ENCODE measurements at regions not wholly inside any gene's neighbourhood (a gene's known extent, or its start where the extent isn't known, plus 50 kb on each side); places are given as distances from the start of the nearest gene placed in this dataset.

- H3K9me3 ChIP-seq (ENCODE audit: control insufficient read depth in 4 of 4, insufficient read depth in 3 of 4, low read length in 3 of 4) = peaks cover 0 to 2% (median 0%) of the 10 kb centered on the region in 4 donors
- no peak overlapping the region for H3K9ac ChIP-seq (ENCODE audit: insufficient read depth in 1 of 2, low read length in 2 of 2)
- ATAC-seq (ENCODE audit: insufficient read depth, low FRiP score) (no peak), DNase-seq (no peak)
- H3K4me3 ChIP-seq = no peak overlapping the region
- H3K36me3 ChIP-seq (ENCODE audit: control insufficient read depth in 4 of 4, insufficient read depth in 4 of 4, low read length in 4 of 4) = no peaks in the 10 kb centered on the region
- H3K27me3 ChIP-seq (ENCODE audit: control insufficient read depth in 3 of 3, insufficient read depth in 3 of 3, low read length in 2 of 3) = no peaks in the 10 kb centered on the region
- H3K4me1 ChIP-seq (ENCODE audit: control insufficient read depth in 5 of 5, insufficient read depth in 5 of 5, low read length in 5 of 5) = no peaks in the 10 kb centered on the region
- no peak overlapping the region for H3K27ac ChIP-seq (ENCODE audit: low read depth in 1 of 2, low read length in 1 of 2)
- WGBS, 2 donors = 85 to 88% methylated on average over 2 of the region's 2 CpGs
- TF ChIP-seq CTCF (IDR thresholded peaks at IDR 0.05; ENCODE audit: control extremely low read depth, extremely low read depth) = no peak
Observed at GRCh38 chr9:119436261-119436660, 67.0 kb upstream of the BRINP1 start.

- Histone ChIP-seq H3K9me3 (ENCODE audit: control insufficient read depth in 4 of 4, insufficient read depth in 3 of 4, low read length in 3 of 4) (no peaks in the 10 kb centered on the region), H3K27ac (ENCODE audit: low read depth in 1 of 2, low read length in 1 of 2) (no peak overlapping the region), H3K9ac (ENCODE audit: insufficient read depth in 1 of 2, low read length in 2 of 2) (no peak overlapping the region), H3K27me3 (ENCODE audit: control insufficient read depth in 3 of 3, insufficient read depth in 3 of 3, low read length in 2 of 3) (no peaks in the 10 kb centered on the region), H3K36me3 (ENCODE audit: control insufficient read depth in 4 of 4, insufficient read depth in 4 of 4, low read length in 4 of 4) (no peaks in the 10 kb centered on the region), H3K4me1 (ENCODE audit: control insufficient read depth in 5 of 5, insufficient read depth in 5 of 5, low read length in 5 of 5) (no peaks in the 10 kb centered on the region), H3K4me3 (no peak overlapping the region)
- no peak for TF ChIP-seq CTCF (IDR thresholded peaks at IDR 0.05; ENCODE audit: control extremely low read depth, extremely low read depth)
- 65 to 78% methylated on average over 1 of the region's 1 CpG for WGBS, 2 donors
- DNase-seq (peak in 1 of 3 donors; percentile 0), ATAC-seq (ENCODE audit: insufficient read depth, low FRiP score) (no peak)
Observed at GRCh38 chr9:119435076-119435475, 65.8 kb upstream of the BRINP1 start.

- no peaks in the 10 kb centered on the region for H3K27me3 ChIP-seq (ENCODE audit: control insufficient read depth in 3 of 3, insufficient read depth in 3 of 3, low read length in 2 of 3)
- DNase-seq (no peak), ATAC-seq (ENCODE audit: insufficient read depth, low FRiP score) (no peak)
- H3K27ac ChIP-seq (ENCODE audit: low read depth in 1 of 2, low read length in 1 of 2) = no peak overlapping the region
- H3K9me3 ChIP-seq (ENCODE audit: control insufficient read depth in 4 of 4, insufficient read depth in 3 of 4, low read length in 3 of 4) = no peaks in the 10 kb centered on the region
- no peaks in the 10 kb centered on the region for H3K36me3 ChIP-seq (ENCODE audit: control insufficient read depth in 4 of 4, insufficient read depth in 4 of 4, low read length in 4 of 4)
- TF ChIP-seq CTCF (IDR thresholded peaks at IDR 0.05; ENCODE audit: control extremely low read depth, extremely low read depth) = no peak
- H3K4me1 ChIP-seq (ENCODE audit: control insufficient read depth in 5 of 5, insufficient read depth in 5 of 5, low read length in 5 of 5) = no peaks in the 10 kb centered on the region
- H3K9ac ChIP-seq (ENCODE audit: insufficient read depth in 1 of 2, low read length in 2 of 2) = no peak overlapping the region
- 71% methylated on average over 2 of the region's 2 CpGs for WGBS, 2 donors
- no peak overlapping the region for H3K4me3 ChIP-seq
Observed at GRCh38 chr9:119432428-119432827, 63.2 kb upstream of the BRINP1 start.

GRCh38 chr9:119429302-119429701 lies 60.1 kb upstream of the BRINP1 start:
- no peak overlapping the region for H3K9ac ChIP-seq (ENCODE audit: insufficient read depth in 1 of 2, low read length in 2 of 2)
- ATAC-seq (ENCODE audit: insufficient read depth, low FRiP score) (no peak), DNase-seq (no peak)
- H3K36me3 ChIP-seq (ENCODE audit: control insufficient read depth in 4 of 4, insufficient read depth in 4 of 4, low read length in 4 of 4) = no peaks in the 10 kb centered on the region
- no peak for TF ChIP-seq CTCF (IDR thresholded peaks at IDR 0.05; ENCODE audit: control extremely low read depth, extremely low read depth)
- no peak overlapping the region for H3K4me3 ChIP-seq
- 70 to 78% methylated on average over 4 of the region's 4 CpGs for WGBS, 2 donors
- no peaks in the 10 kb centered on the region for H3K27me3 ChIP-seq (ENCODE audit: control insufficient read depth in 3 of 3, insufficient read depth in 3 of 3, low read length in 2 of 3)
- no peaks in the 10 kb centered on the region for H3K9me3 ChIP-seq (ENCODE audit: control insufficient read depth in 4 of 4, insufficient read depth in 3 of 4, low read length in 3 of 4)
- H3K27ac ChIP-seq (ENCODE audit: low read depth in 1 of 2, low read length in 1 of 2) = no peak overlapping the region
- no peaks in the 10 kb centered on the region for H3K4me1 ChIP-seq (ENCODE audit: control insufficient read depth in 5 of 5, insufficient read depth in 5 of 5, low read length in 5 of 5)

All from lung (tissue), 11 donors.